SJSA1 (cell line): ENCODE measurements at regions not wholly inside any gene's neighbourhood (a gene's known extent, or its start where the extent isn't known, plus 50 kb on each side); places are given as distances from the start of the nearest gene placed in this dataset.

Source experiments
- DNase-seq, 2 experiments: peaks; one replicate each; pipeline ENCODE4 v3.0.0-alpha.2; 2015 to 2020; ENCODE audit warnings: low spot score in 2 of 2, low read depth in 1 of 2
- H3K27ac ChIP-seq: fragments of 250-450 bp; sonication (Bioruptor Pico); 2 replicates; pipeline ENCODE4 v1.5.1; 2020; ENCODE audit warnings: mild to moderate bottlenecking, moderate library complexity
- H3K27me3 ChIP-seq: fragments of 250-450 bp; sonication (Bioruptor Pico); replicated peaks from 2 replicates; pipeline ENCODE4 v1.5.1; 2020; ENCODE audit warnings: mild to moderate bottlenecking, moderate library complexity
- H3K36me3 ChIP-seq: fragments of 250-450 bp; sonication (Bioruptor Pico); 2 replicates; pipeline ENCODE4 v1.5.1; 2020; ENCODE audit warnings: mild to moderate bottlenecking
- H3K4me1 ChIP-seq: fragments of 250-450 bp; sonication (Bioruptor Pico); replicated peaks from 2 replicates; pipeline ENCODE4 v1.6.1; 2021; ENCODE audit warnings: mild to moderate bottlenecking
- H3K4me3 ChIP-seq: fragments of 250-450 bp; sonication (Bioruptor Pico); 2 replicates; pipeline ENCODE4 v1.5.1; 2020; ENCODE audit warnings: mild to moderate bottlenecking
- H3K9me3 ChIP-seq: fragments of 250-450 bp; sonication (Bioruptor Pico); replicated peaks from 2 replicates; pipeline ENCODE4 v1.5.1; 2020; ENCODE audit warnings: mild to moderate bottlenecking

- Histone ChIP-seq H3K27ac (no peak overlapping the region), H3K9me3 (no peaks in the 10 kb centered on the region), H3K4me3 (no peak overlapping the region), H3K36me3 (no peaks in the 10 kb centered on the region), H3K27me3 (no peaks in the 10 kb centered on the region), H3K4me1 (no peaks in the 10 kb centered on the region)
- DNase-seq, result no peak
These were observed 1138.3 kb downstream of the ROBO2 start for GRCh38 chr3:78178209-78178608.

GRCh38 chr3:78178740-78179363 lies 1139.0 kb downstream of the ROBO2 start:
- no peaks in the 10 kb centered on the region for H3K4me1 ChIP-seq
- no peaks in the 10 kb centered on the region for H3K9me3 ChIP-seq
- H3K27ac ChIP-seq, result no peak overlapping the region
- no peak for DNase-seq
- no peak overlapping the region for H3K4me3 ChIP-seq
- H3K36me3 ChIP-seq, result no peaks in the 10 kb centered on the region
- H3K27me3 ChIP-seq, result no peaks in the 10 kb centered on the region

GRCh38 chr3:78183906-78184599 lies 1144.2 kb downstream of the ROBO2 start:
- Histone ChIP-seq H3K9me3 (no peaks in the 10 kb centered on the region), H3K4me3 (no peak overlapping the region), H3K36me3 (no peaks in the 10 kb centered on the region), H3K27me3 (no peaks in the 10 kb centered on the region), H3K4me1 (no peaks in the 10 kb centered on the region), H3K27ac (no peak overlapping the region)
- no peak for DNase-seq

- H3K27ac ChIP-seq, result no peak overlapping the region
- no peaks in the 10 kb centered on the region for H3K36me3 ChIP-seq
- no peaks in the 10 kb centered on the region for H3K27me3 ChIP-seq
- no peaks in the 10 kb centered on the region for H3K4me1 ChIP-seq
- DNase-seq, result no peak
- H3K9me3 ChIP-seq, result no peaks in the 10 kb centered on the region
- no peak overlapping the region for H3K4me3 ChIP-seq
These were observed 1146.5 kb downstream of the ROBO2 start for GRCh38 chr3:78186404-78186803.

- no peak overlapping the region for H3K27ac ChIP-seq
- H3K4me1 ChIP-seq, result peaks cover 15% of the 10 kb centered on the region
- H3K27me3 ChIP-seq, result no peaks in the 10 kb centered on the region
- H3K9me3 ChIP-seq, result no peaks in the 10 kb centered on the region
- H3K4me3 ChIP-seq, result no peak overlapping the region
- no peak for DNase-seq
- no peaks in the 10 kb centered on the region for H3K36me3 ChIP-seq
These were observed 1161.2 kb downstream of the ROBO2 start for GRCh38 chr3:78201091-78201490.

GRCh38 chr3:78204977-78205376 lies 1165.1 kb downstream of the ROBO2 start:
- no peaks in the 10 kb centered on the region for H3K36me3 ChIP-seq
- H3K9me3 ChIP-seq, result no peaks in the 10 kb centered on the region
- H3K27ac ChIP-seq, result peak overlapping the region; percentile 42; the same call in 1 of the 2 replicates
- H3K4me3 ChIP-seq, result no peak overlapping the region
- H3K4me1 ChIP-seq, result peaks cover 15% of the 10 kb centered on the region
- no peaks in the 10 kb centered on the region for H3K27me3 ChIP-seq
- DNase-seq, result peak; percentile 72 to 87

GRCh38 chr3:78221300-78221699 lies 1181.4 kb downstream of the ROBO2 start:
- Histone ChIP-seq H3K9me3 (no peaks in the 10 kb centered on the region), H3K4me3 (no peak overlapping the region), H3K27ac (no peak overlapping the region), H3K27me3 (no peaks in the 10 kb centered on the region), H3K4me1 (no peaks in the 10 kb centered on the region), H3K36me3 (no peaks in the 10 kb centered on the region)
- DNase-seq, result no peak

- 0 out of 2 replicates have a peak, but pooled peaks cover under 1% of the 10 kb centered on the region for H3K27me3 ChIP-seq
- H3K36me3 ChIP-seq, result no peaks in the 10 kb centered on the region
- H3K4me1 ChIP-seq, result no peaks in the 10 kb centered on the region
- no peaks in the 10 kb centered on the region for H3K9me3 ChIP-seq
- no peak for DNase-seq
- H3K4me3 ChIP-seq, result no peak overlapping the region
- no peak overlapping the region for H3K27ac ChIP-seq
These were observed 1181.9 kb downstream of the ROBO2 start for GRCh38 chr3:78221796-78222195.

GRCh38 chr3:78235841-78236240 lies 1195.9 kb downstream of the ROBO2 start:
- Histone ChIP-seq H3K4me1 (no peaks in the 10 kb centered on the region), H3K27ac (no peak overlapping the region), H3K4me3 (no peak overlapping the region), H3K36me3 (no peaks in the 10 kb centered on the region), H3K27me3 (no peaks in the 10 kb centered on the region), H3K9me3 (no peaks in the 10 kb centered on the region)
- no peak for DNase-seq

- Histone ChIP-seq H3K4me3 (no peak overlapping the region), H3K27me3 (no peaks in the 10 kb centered on the region), H3K4me1 (no peaks in the 10 kb centered on the region), H3K27ac (no peak overlapping the region), H3K9me3 (no peaks in the 10 kb centered on the region), H3K36me3 (no peaks in the 10 kb centered on the region)
- DNase-seq, result no peak
These were observed 1198.9 kb downstream of the ROBO2 start for GRCh38 chr3:78238811-78239210.

- DNase-seq, result no peak
- H3K36me3 ChIP-seq, result no peaks in the 10 kb centered on the region
- H3K4me3 ChIP-seq, result no peak overlapping the region
- no peaks in the 10 kb centered on the region for H3K27me3 ChIP-seq
- peaks cover 4% of the 10 kb centered on the region; the same call in 1 of the 2 replicates for H3K9me3 ChIP-seq
- H3K27ac ChIP-seq, result no peak overlapping the region
- H3K4me1 ChIP-seq, result no peaks in the 10 kb centered on the region
These were observed 1202.8 kb downstream of the ROBO2 start for GRCh38 chr3:78242724-78243123.

- no peak overlapping the region for H3K4me3 ChIP-seq
- no peaks in the 10 kb centered on the region for H3K36me3 ChIP-seq
- peaks cover 4% of the 10 kb centered on the region; the same call in 1 of the 2 replicates for H3K9me3 ChIP-seq
- DNase-seq, result no peak
- H3K27me3 ChIP-seq, result no peaks in the 10 kb centered on the region
- no peak overlapping the region for H3K27ac ChIP-seq
- H3K4me1 ChIP-seq, result no peaks in the 10 kb centered on the region
These were observed 1204.2 kb downstream of the ROBO2 start for GRCh38 chr3:78244136-78244535.

- Histone ChIP-seq H3K9me3 (peaks cover 4% of the 10 kb centered on the region; the same call in 1 of the 2 replicates), H3K4me3 (no peak overlapping the region), H3K27me3 (no peaks in the 10 kb centered on the region), H3K4me1 (no peaks in the 10 kb centered on the region), H3K36me3 (no peaks in the 10 kb centered on the region), H3K27ac (no peak overlapping the region)
- no peak for DNase-seq
These were observed 1209.4 kb downstream of the ROBO2 start for GRCh38 chr3:78249294-78249693.

- Histone ChIP-seq H3K27me3 (no peaks in the 10 kb centered on the region), H3K27ac (no peak overlapping the region), H3K9me3 (no peaks in the 10 kb centered on the region), H3K4me1 (peaks cover 18% of the 10 kb centered on the region), H3K4me3 (no peak overlapping the region), H3K36me3 (no peaks in the 10 kb centered on the region)
- no peak for DNase-seq
These were observed 1214.0 kb downstream of the ROBO2 start for GRCh38 chr3:78253860-78254259.
